ENCODE measurements at regions not wholly inside any gene's neighbourhood (a gene's known extent, or its start where the extent isn't known, plus 50 kb on each side); places are given as distances from the start of the nearest gene placed in this dataset.

DNA sequence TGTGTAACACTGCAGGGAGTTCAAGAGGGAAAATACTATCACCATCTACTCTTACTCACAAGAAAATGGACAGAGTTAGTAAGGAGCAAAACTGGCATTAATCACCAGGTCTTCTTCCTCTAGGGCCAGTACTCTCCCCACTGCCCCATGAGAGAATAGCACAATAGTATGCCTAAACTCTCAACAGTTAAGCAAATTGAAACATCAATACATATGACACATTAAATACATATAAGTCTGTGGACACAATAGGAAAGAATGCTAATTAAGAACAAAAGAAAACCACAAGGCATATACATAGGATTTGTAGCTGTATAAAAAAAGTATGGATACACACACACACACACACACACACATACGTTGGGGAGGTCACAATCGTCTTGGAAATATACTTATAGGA lies 197.9 kb upstream of the BDNF start:
- TF ChIP-seq, protein P1, sequence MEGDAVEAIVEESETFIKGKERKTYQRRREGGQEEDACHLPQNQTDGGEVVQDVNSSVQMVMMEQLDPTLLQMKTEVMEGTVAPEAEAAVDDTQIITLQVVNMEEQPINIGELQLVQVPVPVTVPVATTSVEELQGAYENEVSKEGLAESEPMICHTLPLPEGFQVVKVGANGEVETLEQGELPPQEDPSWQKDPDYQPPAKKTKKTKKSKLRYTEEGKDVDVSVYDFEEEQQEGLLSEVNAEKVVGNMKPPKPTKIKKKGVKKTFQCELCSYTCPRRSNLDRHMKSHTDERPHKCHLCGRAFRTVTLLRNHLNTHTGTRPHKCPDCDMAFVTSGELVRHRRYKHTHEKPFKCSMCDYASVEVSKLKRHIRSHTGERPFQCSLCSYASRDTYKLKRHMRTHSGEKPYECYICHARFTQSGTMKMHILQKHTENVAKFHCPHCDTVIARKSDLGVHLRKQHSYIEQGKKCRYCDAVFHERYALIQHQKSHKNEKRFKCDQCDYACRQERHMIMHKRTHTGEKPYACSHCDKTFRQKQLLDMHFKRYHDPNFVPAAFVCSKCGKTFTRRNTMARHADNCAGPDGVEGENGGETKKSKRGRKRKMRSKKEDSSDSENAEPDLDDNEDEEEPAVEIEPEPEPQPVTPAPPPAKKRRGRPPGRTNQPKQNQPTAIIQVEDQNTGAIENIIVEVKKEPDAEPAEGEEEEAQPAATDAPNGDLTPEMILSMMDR (IDR thresholded peaks at IDR 0.05; ENCODE audit: low read length), result no peak
- TF ChIP-seq EZH2phosphoT487 (IDR thresholded peaks at IDR 0.05; ENCODE audit: low read length) (no peak), EZH2 (optimal IDR thresholded peaks at IDR 0.05; ENCODE audit: low read depth, low read length) (no peak)

Measured in MM.1S (cell line).